Cardiac fibroblast (primary cell): ENCODE measurements at regions not wholly inside any gene's neighbourhood (a gene's known extent, or its start where the extent isn't known, plus 50 kb on each side); places are given as distances from the start of the nearest gene placed in this dataset.

Experiments
- DNase-seq, 2 donors: peaks; one replicate each; pipeline versions ENCODE4 v3.0.0 to v3.0.0-alpha.2; 2010; ENCODE audit warnings: low read depth in 2 of 2
- H3K4me3 ChIP-seq, 2 donors: replicated peaks in 1 of 2; 1 replicate in 1 of 2; 2 replicates in 1 of 2; pipeline ENCODE4 v1.5.1; 2011; ENCODE audit warnings: low read depth in 2 of 2, low read length in 2 of 2, mild to moderate bottlenecking in 2 of 2, moderate library complexity in 1 of 2
- CTCF ChIP-seq: IDR thresholded peaks from one replicate; pipeline ENCODE4 v1.5.1; 2011; ENCODE audit warnings: low read depth, mild to moderate bottlenecking, low read length, inconsistent platforms

GRCh38 chr10:91357497-91357896 is 52.6 kb upstream of the HECTD2 start:
- no peak for DNase-seq
- TF ChIP-seq CTCF = no peak
- H3K4me3 ChIP-seq = no peak overlapping the region
